GM10248 (cell line): ENCODE measurements at regions not wholly inside any gene's neighbourhood (a gene's known extent, or its start where the extent isn't known, plus 50 kb on each side); places are given as distances from the start of the nearest gene placed in this dataset.

ENCODE experiments used
- CTCF ChIA-PET: fragments of 300-600 bp; sonication (Branson Sonifier 250); formaldehyde crosslinking; extraction: SDS; loops from one replicate; lab custom pipeline; 2021; ENCODE audit warnings: antibody characterized with exemption; lab: Yijun Ruan, JAX
- POLR2A ChIA-PET: fragments of 350-650 bp; sonication (Branson Sonifier 250); formaldehyde crosslinking; extraction: SDS; loops from one replicate; lab custom pipeline; 2020; ENCODE audit warnings: antibody characterized with exemption; lab: Yijun Ruan, JAX
- DNase-seq: peaks from one replicate; pipeline ENCODE4 v3.0.0; 2012; ENCODE audit errors: extremely low spot score
- CTCF ChIP-seq: IDR thresholded peaks from 2 replicates; pipeline ENCODE4 v1.5.1; 2012; ENCODE audit warnings: mild to moderate bottlenecking, low read depth; ENCODE audit errors: extremely low read depth, missing control alignments, control extremely low read depth

GRCh38 chr6:66435321-66435720, 728.3 kb upstream of the EYS start:
- TF ChIP-seq CTCF, result no peak
- no peak for DNase-seq
- ChIA-PET CTCF (no interaction called here), POLR2A (no interaction called here)

GRCh38 chr6:66429210-66429609, 722.2 kb upstream of the EYS start:
- ChIA-PET POLR2A (no interaction called here), CTCF (no interaction called here)
- no peak for DNase-seq
- no peak for TF ChIP-seq CTCF

GRCh38 chr6:66423047-66423446, 716.0 kb upstream of the EYS start:
- ChIA-PET POLR2A (no interaction called here), CTCF (no interaction called here)
- TF ChIP-seq CTCF, result no peak
- no peak for DNase-seq

- CTCF ChIA-PET, result no interaction called here
- no peak for DNase-seq
- POLR2A ChIA-PET, result no interaction called here
- TF ChIP-seq CTCF, result no peak
Measured at GRCh38 chr6:66421570-66421969, 714.5 kb upstream of the EYS start.

- POLR2A ChIA-PET, result no interaction called here
- TF ChIP-seq CTCF, result no peak
- DNase-seq, result no peak
- CTCF ChIA-PET, result no interaction called here
Measured at GRCh38 chr6:66418906-66419305, 711.9 kb upstream of the EYS start.

GRCh38 chr6:66403966-66404365, 696.9 kb upstream of the EYS start:
- POLR2A ChIA-PET, result no interaction called here

More at GRCh38 chr6:66403966-66404365, 696.9 kb upstream of the EYS start:
- no peak for DNase-seq
- no peak for TF ChIP-seq CTCF
- CTCF ChIA-PET, result no interaction called here
